DMS 273 (cell line): ENCODE measurements at regions not wholly inside any gene's neighbourhood (a gene's known extent, or its start where the extent isn't known, plus 50 kb on each side); places are given as distances from the start of the nearest gene placed in this dataset.

Source experiments
- DNase-seq: peaks from one replicate; lab custom pipeline; 2025; ENCODE audit not compliant: unreplicated experiment; lab: John Stamatoyannopoulos, UW

- no peak for DNase-seq
Measured at GRCh38 chr10:47053081-47053798, 142.0 kb downstream of the PTPN20 start.

GRCh38 chr10:47054974-47055373 lies 143.7 kb downstream of the PTPN20 start:
- no peak for DNase-seq

GRCh38 chr10:47055386-47056246 lies 144.4 kb downstream of the PTPN20 start:
- no peak for DNase-seq

GRCh38 chr10:47056247-47056510 lies 145.0 kb downstream of the PTPN20 start:
- DNase-seq: no peak

- DNase-seq: no peak
Measured at GRCh38 chr10:47057471-47057870, 146.2 kb downstream of the PTPN20 start.

GRCh38 chr10:47058032-47058702 lies 146.9 kb downstream of the PTPN20 start:
- DNase-seq: no peak

- peak; percentile 16 for DNase-seq
Measured at GRCh38 chr10:47058961-47059391, 147.7 kb downstream of the PTPN20 start.

- no peak for DNase-seq
Measured at GRCh38 chr10:47059606-47060311, 148.5 kb downstream of the PTPN20 start.

- DNase-seq: no peak
Measured at GRCh38 chr10:47060356-47060755, 149.1 kb downstream of the PTPN20 start.

- no peak for DNase-seq
Measured at GRCh38 chr10:47060993-47061500, 149.8 kb downstream of the PTPN20 start.

- DNase-seq: no peak
Measured at GRCh38 chr10:47061776-47062175, 150.5 kb downstream of the PTPN20 start.

GRCh38 chr10:47062441-47063200 lies 151.4 kb downstream of the PTPN20 start:
- DNase-seq: peak; percentile 21

GRCh38 chr10:47063858-47064257 lies 152.6 kb downstream of the PTPN20 start:
- peak; percentile 2 for DNase-seq

- no peak for DNase-seq
Measured at GRCh38 chr10:47065903-47066302, 154.7 kb downstream of the PTPN20 start.

- no peak for DNase-seq
Measured at GRCh38 chr10:47067949-47068940, 157.0 kb downstream of the PTPN20 start.

- DNase-seq: no peak
Measured at GRCh38 chr10:47070541-47070940, 159.3 kb downstream of the PTPN20 start.

GRCh38 chr10:47071891-47072290 lies 160.7 kb downstream of the PTPN20 start:
- no peak for DNase-seq

GRCh38 chr10:47073967-47074366 lies 162.7 kb downstream of the PTPN20 start:
- no peak for DNase-seq

- no peak for DNase-seq
Measured at GRCh38 chr10:47076949-47077361, 165.7 kb downstream of the PTPN20 start.
